Right lung (tissue), 2 donors: ENCODE measurements at regions not wholly inside any gene's neighbourhood (a gene's known extent, or its start where the extent isn't known, plus 50 kb on each side); places are given as distances from the start of the nearest gene placed in this dataset.
A peak's percentile ranks its signal among the peaks of the same experiment; 100 is the strongest.
"Not testable (repeated sequence)": the region's sequence is repeated elsewhere in the genome, so short reads cannot be mapped to it uniquely, and the experiment has no call there.

Experiments
- DNase-seq, 2 donors: peaks; one replicate each; pipeline ENCODE4 v3.0.0-alpha.2; 2013

DNA sequence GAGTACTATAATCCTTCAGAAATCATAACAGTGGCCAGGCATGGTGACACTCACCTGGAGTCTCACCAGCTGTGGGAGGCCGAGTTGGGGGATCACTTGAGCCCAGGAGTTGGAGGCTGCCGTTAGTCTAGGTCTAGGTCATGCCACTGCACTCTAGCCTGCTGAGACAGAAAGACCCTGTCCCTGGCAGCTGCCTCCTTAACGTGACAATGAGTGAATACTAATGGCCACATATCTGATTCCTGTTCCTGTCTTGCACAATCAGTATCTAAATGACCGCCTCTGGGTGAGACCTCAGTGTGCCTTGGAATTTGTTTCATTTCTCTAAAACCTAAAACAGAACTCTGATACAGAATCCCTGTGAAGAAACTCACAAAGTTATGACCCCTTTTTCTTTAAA is 131.0 kb upstream of the DAB2 start:
- DNase-seq: no peak

DNA sequence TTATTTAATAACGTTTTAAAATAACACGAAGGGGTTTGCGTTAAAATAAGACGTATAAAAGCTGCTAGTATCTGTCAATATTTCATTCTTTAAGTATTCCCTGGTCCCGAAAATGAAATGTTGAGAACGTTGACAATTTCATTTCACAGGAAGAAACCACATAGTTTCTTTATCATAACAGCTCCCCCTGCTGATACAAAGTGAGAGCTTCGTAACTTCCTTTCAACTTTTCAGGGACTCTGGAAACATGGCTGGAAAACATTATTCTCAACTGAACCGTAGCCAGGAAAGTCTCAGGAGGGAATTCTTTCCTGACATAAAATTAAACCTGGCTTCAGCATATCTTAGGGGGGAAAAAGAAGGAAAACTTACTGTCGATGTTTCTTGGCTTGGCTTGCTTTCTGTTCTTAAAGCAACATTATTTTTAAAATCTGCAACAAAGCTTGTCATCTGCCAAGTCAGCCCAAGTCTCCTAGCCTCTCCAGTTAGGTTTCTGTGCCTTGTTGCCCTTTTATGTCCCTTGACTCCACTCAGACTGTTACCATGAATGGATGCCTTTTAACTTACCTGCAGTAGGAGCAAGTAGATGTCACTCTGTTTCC is 122.9 kb upstream of the DAB2 start:
- DNase-seq: peak; percentile 70 to 73

DNA sequence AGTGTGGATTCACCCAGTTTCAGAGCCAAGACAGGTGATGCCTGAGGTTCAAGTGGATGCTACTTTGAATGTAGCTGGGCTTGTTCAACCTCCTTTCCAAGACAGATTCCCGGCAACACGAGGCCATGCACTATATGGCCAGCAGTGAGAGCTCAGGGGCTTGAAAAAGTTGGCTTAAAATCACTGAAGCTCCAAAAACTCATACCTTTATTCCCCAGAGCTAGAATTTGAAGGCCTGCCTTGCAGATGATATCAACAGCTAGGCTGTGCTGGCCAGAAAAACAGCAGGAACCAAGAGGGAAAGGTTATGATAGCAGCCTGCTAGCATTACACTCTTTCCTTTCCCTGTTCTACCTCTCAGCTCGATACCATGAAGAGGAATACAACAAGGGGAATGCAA is 120.2 kb upstream of the DAB2 start:
- DNase-seq: no peak

DNA sequence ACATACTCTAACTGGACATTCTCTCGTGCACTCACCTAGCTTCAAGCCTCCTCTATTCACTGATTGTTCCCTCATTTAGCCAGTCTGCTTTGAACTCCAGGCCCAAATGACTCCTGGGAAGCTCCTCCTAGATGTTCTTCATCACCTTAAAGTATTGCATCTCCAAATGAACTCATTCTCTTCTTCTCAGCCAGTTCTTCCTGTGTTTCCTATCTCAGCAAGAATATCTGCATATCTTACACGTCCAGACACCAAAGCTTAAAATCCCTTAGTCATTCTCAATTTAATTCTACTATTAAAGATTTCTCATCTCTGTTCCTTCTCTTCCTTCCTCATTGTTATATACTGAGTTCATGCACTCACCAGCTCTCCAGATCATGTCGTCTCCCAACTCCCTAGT is 118.6 kb upstream of the DAB2 start:
- no peak for DNase-seq

DNA sequence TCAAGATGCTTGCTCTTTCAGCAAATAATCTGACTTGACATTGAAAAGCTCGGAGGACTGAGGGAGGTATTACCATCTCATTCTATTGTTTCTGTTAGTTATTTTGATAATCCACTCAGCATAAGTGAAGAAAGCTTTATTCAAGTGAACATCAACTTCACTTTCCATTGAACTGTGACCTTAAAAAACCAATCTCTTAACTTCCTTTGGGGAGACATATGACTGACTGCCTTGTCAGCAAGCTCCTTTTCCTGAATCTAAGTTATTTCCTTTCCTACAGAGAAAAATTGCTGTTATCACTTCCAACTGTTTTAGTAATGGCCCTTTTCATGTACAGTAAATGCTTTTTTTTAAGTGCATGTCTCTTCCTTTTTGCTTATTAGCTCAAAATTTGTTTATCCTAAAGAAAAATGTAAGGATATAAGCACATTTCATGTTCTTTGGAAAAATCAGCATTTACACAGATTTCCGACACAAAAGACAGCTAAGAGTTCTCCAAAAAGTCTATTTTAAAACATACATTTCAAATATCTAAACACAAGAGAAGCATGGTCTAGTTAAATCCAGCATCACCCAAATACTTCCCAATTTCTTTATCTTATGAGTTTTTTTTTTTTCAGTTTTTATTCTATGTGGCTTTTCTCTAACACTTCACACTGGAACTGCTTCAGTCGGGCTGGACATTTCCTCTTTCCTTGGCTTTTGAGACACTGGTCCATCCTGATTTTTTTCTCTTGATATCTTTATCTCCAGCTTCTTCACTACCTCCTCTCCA is 117.9 kb upstream of the DAB2 start:
- no peak for DNase-seq

DNA sequence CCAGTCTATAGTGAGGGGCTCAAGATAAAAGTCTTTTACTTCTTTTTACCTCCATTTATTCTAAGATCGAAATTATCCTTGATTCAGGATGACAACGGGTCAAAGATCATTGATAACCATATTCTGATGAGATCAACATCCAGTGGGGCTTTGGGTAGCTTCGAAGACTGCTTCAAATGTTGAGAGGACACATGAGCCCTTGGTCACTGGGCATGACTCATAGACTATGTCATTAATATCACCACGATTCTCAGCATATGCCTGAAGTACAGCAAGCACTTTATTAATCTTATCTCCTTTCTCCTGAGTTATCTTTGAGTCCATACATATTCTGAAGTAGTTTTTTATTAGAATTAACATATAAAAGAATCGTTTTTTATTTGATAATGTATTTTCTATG is 117.1 kb upstream of the DAB2 start:
- no peak for DNase-seq

DNA sequence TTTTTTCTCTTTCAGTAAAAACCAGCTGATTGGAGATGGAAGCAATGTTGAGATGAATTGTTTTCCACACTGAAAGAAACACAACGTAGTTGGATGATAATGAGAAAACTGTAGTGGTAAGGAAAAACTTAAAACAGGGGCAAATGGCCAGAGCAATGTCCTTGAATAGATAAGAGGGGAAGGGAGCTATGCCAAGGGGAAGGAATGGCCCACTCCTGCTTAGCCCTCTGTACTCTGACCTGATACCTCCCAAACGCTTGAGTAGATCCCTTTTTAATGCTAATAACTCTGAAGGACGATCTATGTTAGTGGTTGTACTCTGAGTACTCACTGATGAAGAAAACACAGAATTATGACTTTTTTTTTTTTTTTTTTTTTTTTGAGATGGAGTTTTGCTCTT is 114.7 kb upstream of the DAB2 start:
- no peak for DNase-seq

DNA sequence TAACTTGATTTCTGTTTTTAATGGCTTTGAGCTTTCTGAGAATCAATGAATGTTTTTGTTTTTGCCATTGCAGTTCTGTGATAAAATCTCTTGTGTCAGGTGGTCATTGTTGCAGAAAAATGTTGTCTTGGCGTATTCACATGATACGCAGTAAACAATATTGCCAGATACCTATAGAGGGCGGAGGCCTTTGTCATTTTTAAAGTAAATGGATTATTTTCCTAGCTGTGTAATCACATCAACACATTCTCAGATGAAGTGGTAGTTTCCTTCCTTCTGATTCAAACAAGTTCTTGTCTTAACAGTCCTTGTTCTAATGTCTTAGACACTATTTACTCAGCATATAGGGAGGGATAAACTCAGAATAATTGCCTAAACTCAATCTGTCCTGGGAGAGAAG is 109.9 kb upstream of the DAB2 start:
- no peak for DNase-seq

DNA sequence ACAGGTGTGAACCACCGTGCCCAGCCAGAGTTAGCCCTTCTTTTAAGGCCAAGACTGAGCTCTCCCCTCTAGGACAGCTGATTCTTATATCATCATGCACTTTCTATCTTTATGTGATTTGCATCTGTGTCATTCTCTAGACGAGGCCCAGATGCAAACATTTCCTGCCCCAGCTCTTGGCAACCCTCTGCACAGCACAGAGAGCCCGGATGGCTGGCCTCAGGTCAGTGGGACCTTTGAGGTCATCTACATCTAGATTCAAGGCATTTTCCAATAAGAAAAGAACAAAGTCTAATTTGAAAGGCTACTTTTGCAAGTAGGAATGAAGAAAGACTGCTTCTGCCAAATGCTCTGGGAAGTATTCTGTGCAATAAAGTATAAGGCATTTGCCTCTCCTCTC is 109.0 kb upstream of the DAB2 start:
- no peak for DNase-seq

DNA sequence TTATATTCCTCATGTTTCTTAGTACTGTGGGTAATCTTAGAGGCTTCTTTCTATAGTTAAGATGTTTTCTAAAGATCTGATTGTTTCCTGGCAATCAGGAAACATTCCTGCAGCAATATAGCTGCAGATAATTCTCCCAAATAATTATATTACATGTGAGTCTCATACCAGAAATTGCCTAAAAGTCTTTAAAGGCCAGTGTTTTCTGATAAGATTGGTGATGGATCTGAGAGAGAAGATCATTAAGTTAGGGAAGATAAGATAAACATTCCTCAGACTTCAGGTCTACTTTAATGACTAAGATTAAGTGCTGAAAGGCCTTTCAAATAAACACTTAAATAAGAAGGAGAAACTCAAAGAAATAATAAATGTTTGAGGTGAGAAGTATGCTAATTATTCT is 107.7 kb upstream of the DAB2 start:
- no peak for DNase-seq

DNA sequence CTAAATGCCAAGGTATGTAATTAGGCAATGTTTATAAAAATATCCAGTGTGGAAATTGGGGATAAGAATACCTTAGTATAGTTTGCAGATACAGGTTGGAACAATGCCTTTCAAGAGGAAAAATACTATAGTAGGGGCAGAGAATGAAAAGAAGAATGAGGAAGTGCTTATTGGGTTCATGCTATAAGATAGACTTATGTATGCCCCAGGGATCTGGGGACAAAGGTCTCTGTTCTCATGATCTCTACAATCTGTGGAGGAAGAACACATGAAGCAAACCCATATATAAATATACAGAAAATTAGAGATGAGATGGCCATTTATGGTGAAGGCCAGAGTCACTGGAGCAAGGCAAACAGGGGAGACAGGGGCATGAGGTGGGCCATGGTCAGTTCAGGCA is 106.5 kb upstream of the DAB2 start:
- no peak for DNase-seq

DNA sequence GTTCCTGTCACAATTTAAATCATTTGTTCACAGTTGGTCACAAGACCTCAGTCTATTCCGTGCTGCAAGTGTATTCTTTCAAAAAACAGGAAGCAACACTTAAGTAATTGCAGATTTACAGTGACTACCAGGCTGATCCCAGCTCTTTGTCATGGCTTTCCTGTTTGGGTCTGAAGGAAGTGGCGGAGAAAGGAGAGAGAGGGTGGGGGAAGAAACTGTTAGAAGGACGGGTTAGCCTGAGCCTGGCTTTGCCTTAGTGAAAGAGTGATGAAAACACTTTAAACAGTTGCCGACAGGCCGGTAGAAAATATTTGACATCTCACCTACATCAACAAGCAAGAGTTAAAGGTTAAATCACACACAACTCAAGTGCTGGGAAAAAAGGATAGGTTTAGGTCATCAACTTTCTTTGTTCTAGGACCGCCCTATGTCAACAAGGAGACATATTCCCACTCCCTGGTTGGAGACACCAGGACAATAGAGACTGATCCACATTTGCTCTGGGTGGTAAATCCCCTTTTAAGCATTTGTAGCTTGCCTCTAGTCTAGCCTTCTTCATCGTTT is 102.2 kb upstream of the DAB2 start:
- DNase-seq: no peak

DNA sequence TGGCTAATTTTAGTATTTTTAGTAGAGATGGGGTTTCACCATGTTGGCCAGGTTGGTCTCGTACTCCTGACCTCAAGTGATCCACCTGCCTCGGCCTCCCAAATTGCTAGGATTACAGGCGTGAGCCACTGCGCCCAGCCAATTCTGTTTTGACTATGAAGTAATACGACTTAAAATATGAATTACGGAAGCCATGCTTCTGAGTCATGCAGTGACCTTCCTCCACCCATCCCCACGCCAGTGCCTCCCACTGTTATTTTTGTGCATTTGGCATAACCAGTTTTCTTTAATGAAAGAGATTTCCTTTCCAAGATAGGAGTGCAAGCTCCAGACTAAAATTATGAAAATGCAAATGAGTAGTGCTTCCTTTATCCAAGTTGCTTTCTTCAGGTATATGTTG is 101.0 kb upstream of the DAB2 start:
- DNase-seq: not testable (repeated sequence)

DNA sequence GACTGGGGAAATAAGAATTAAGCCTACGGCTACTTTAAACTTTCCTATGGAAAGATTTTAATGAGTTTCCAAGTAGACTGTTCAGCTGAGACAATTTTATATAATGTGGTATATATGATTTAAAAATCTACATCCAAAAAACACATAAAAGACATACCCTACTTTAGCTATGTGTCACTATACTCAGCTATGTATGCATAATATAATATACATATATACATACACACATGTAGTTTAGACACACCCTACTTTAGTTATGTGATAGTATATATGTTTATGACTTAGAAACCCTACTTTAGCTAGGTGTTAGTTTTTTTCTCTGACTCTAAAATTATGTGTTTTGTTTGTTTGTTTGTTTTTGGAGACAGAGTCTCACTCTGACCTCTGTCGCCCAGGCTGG is 100.5 kb upstream of the DAB2 start:
- DNase-seq: no peak

DNA sequence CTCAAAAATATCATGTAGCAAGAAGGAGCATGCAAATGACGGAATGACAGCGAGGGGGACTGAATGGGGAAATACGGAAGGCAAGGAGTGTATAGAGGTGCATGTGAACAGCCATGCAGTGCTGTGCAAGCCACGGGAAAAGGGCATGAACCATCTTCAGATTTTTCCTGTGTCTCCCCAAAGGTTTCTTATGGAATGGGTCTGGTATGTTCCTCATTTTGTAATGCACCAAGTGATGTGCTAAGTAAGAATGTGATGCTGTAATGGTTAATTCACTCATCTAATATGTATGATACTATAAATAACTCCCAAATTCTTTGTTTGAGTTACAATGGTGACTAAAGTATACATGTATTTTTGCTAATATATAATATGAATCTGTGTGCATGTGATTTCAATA is 99.0 kb upstream of the DAB2 start:
- no peak for DNase-seq

DNA sequence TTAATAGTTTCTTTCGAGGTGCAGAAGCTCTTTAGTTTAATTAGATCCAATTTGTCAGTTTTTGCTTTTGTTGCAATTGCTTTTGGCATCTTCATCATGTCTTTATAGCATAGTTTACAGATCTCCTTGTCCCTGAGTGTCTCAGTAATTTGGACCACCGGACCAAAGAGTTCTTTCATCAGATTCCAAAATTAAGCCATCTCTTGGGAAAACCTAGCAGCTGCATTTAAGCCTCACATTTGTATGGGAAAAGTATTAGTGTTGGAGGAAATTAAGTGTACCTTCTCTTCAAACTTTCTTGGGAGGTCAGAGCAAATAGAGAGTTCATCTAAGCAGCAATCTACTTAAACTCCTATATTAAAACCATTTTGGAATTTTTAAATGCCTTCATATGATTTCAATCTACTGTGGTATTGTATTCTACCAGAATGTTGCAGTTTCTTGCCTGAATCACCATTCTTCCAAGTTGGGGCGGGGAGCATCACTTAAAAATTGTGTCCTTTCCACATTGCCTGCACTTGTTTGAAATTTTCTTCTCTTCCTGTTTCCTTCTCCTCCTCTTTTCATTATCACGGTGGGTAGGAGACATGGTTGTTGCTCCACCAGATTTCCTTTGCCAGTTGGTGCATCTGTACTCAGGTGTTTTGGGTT is 97.3 kb upstream of the DAB2 start:
- no peak for DNase-seq

DNA sequence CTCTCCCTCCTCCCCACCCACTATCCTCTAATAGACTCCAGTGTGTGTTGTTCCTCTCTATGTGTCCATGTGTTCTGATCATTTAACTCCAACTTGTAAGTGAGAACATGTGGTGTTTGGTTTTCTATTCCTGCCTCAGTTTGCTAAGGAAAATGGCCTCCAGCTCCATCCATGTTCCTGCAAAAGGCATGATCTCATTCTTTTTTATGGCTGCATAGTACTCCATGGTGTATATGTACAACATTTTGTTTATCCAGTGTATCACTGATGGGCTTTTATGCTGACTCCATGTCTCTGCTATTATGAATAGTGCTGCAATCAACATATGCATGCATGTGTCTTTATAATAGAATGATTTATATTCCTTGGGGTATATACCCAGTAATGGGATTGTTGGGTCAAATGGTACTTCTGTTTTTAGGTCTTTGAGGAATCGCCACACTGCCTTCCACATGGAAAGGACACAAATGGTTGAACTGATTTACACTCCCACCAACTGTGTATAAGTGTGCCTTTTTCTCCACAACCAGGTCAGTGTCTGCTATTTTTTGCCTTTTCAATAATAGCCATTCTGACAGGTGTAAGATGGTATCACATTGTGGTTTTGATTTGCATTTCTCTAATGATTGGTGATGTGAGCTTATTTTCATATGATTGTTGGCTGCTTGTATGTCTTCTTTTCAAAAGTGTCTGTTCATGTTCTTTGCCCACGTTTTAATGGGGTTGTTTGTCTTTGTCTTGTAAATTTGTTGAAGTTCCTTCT is 96.5 kb upstream of the DAB2 start:
- no peak for DNase-seq

DNA sequence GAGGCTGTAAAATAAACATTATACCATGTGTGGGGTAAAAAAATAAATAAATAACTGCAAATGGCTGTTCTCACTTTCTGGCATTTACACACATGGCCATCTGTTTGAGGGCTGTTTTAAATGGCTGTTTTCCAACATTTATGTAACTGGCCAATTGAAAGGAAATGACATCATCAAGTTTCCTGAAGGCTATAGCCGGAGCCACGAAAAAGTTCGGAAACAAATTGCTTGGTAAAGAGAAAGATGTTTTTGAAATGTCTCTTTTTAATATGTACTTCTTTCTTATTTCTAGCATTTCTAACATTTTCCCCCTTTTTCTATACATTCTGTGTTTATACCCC is 95.4 kb upstream of the DAB2 start:
- DNase-seq: peak; percentile 75 to 79

DNA sequence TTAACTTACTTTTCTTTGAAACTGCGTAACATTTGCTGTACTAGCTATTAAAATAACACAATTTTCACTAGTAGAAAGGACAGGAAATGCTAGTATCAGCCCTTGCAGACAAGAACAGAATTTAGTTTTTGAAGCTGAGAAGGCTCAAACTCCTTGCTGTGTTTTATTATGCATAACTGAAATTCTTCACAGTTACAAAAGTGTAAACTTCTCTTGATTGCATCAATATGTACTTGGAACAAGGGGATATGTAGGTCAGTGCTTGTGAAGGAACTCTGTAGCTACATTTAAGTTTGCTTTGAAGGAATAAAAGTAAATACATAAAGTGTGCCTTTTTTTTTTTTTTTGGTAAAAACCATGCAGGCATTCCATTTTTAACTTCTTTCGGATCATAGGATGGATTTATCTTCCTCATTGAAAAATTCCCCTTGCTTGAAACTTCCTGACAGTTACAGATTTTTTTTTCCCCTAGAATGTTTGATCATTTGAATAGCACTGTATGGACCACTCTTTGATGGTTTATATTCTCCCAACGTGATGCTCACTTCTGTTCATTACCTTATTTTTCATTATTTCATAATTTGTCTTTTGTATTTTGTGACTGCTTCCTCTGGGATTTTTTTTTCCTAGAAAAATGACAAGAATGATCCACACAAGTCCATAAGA is 94.9 kb upstream of the DAB2 start:
- DNase-seq: no peak

DNA sequence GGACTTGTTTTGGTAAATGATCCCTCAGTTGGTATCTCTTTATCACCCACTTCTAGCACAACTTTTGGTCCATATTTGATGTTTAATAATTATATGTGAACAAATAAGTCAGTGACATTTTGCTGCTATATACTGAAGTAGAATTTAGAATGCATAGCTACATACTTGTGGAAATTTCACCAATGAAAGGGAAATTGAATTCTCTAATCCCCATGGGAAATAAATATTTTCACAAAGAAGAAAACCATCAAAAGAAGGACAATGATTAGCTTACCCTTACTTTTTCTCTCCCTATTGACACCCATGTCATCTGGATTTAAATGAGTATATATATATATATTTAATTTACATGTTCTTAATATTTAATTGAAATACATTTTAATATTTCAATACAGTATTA is 94.3 kb upstream of the DAB2 start:
- DNase-seq: no peak

DNA sequence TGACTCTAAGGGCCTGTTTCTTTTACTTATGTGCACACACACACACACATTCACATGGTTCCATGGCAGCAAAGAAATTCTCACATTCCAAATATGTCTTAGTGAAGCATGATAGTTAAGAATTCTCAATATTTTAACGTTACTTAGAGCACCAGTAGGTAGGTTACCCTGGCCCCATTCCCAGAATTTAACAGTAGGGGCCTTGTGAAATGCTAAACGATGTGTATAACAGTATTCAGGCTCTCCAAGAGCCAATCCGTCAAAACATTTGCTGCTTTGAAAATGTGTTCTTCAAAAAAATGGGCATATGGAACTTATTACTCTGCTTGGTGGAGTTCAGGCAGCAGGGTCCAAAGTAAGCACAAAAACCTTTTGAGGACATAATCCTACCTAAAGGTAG is 93.7 kb upstream of the DAB2 start:
- DNase-seq: no peak

DNA sequence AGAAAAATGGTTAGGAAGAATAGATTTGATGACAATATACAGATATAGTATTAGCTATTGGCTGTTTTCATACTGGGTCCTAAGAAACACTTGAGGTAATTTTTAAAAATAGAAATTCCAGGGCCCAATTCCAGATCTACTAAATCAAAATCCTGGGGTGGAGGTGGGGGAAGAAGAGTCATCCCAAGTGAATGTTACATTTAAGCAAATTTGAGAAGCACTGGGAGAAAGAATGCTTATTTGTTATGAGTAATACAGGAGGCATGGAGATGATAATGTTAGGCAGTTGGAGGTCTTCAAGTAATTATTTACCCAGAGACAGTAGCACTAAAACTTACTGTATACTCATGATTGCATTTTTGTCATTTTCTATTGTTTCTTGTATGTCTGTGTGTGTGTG is 93.0 kb upstream of the DAB2 start:
- DNase-seq: no peak
